Mammary epithelial cell (primary cell): ENCODE measurements at regions not wholly inside any gene's neighbourhood (a gene's known extent, or its start where the extent isn't known, plus 50 kb on each side); places are given as distances from the start of the nearest gene placed in this dataset.

Experiments
- CTCF ChIP-seq, 2 donors: IDR thresholded peaks in 1 of 2; conservative IDR thresholded peaks in 1 of 2; 2 replicates each; pipeline ENCODE4 v1.5.1; 2011 to 2012; ENCODE audit warnings: inconsistent platforms in 2 of 2, low read length in 2 of 2, mild to moderate bottlenecking in 2 of 2, control low read depth in 1 of 2, low read depth in 1 of 2; ENCODE audit not compliant: insufficient read depth in 1 of 2; ENCODE audit errors: extremely low read depth in 1 of 2
- EZH2 ChIP-seq: IDR thresholded peaks from 2 replicates; pipeline ENCODE4 v1.6.1; 2012; ENCODE audit warnings: low read length, inconsistent platforms, borderline replicate concordance

GRCh38 chr15:31444844-31445243, 118.2 kb downstream of the KLF13 start:
- TF ChIP-seq EZH2, result no peak
- TF ChIP-seq CTCF (conservative IDR thresholded peaks at IDR 0.05 in 1 of 2, IDR thresholded peaks at IDR 0.05 in 1 of 2; ENCODE audit: extremely low read depth in 1 of 2, insufficient read depth in 1 of 2, low read depth in 1 of 2, low read length in 2 of 2), result no peak
